Fibroblast of lung (primary cell): ENCODE measurements at regions not wholly inside any gene's neighbourhood (a gene's known extent, or its start where the extent isn't known, plus 50 kb on each side); places are given as distances from the start of the nearest gene placed in this dataset.

Source experiments
- DNase-seq, 2 donors: peaks; one replicate each; pipeline versions ENCODE4 v3.0.0 to v3.0.0-alpha.2; 2010; ENCODE audit warnings: low read depth in 2 of 2
- H2AFZ ChIP-seq: 2 replicates; pipeline ENCODE4 v1.5.1; 2012; ENCODE audit warnings: low read length, control low read depth, inconsistent platforms
- H3K27ac ChIP-seq: 2 replicates; pipeline ENCODE4 v1.5.1; 2011; ENCODE audit warnings: low read length, control low read depth; ENCODE audit not compliant: insufficient read depth
- H3K27me3 ChIP-seq: 2 replicates; pipeline ENCODE4 v1.5.1; 2011; ENCODE audit warnings: mild to moderate bottlenecking, low read length; ENCODE audit not compliant: control insufficient read depth, insufficient read depth
- H3K36me3 ChIP-seq: 2 replicates; pipeline ENCODE4 v1.5.1; 2011; ENCODE audit warnings: low read length; ENCODE audit not compliant: control insufficient read depth, insufficient read depth
- H3K4me1 ChIP-seq: 2 replicates; pipeline ENCODE4 v1.5.1; 2011; ENCODE audit warnings: low read length; ENCODE audit not compliant: control insufficient read depth, insufficient read depth; ENCODE audit errors: extremely low read depth
- H3K4me2 ChIP-seq: 2 replicates; pipeline ENCODE4 v1.5.1; 2011; ENCODE audit warnings: low read length, control low read depth; ENCODE audit not compliant: insufficient read depth; ENCODE audit errors: extremely low read depth
- H3K4me3 ChIP-seq, 4 experiments: fragments of 200-600 bp in 1 of 4; sonication (generic) in 1 of 4; replicated peaks in 1 of 4; 2 replicates each; pipeline ENCODE4 v1.5.1; 2011 to 2016; ENCODE audit warnings: low read length in 4 of 4, low read depth in 3 of 4, mild to moderate bottlenecking in 3 of 4, control low read depth in 2 of 4, inconsistent platforms in 1 of 4, mixed read lengths in 1 of 4; ENCODE audit not compliant: insufficient read depth in 1 of 4; ENCODE audit errors: control extremely low read depth in 1 of 4
- H3K79me2 ChIP-seq: 2 replicates; pipeline ENCODE4 v1.5.1; 2012; ENCODE audit warnings: mild to moderate bottlenecking, low read length, inconsistent platforms; ENCODE audit not compliant: control insufficient read depth, insufficient read depth
- H3K9ac ChIP-seq: 2 replicates; pipeline ENCODE4 v1.5.1; 2011; ENCODE audit warnings: mild to moderate bottlenecking, low read length, control low read depth; ENCODE audit not compliant: insufficient read depth
- H3K9me3 ChIP-seq: 2 replicates; pipeline ENCODE4 v1.5.1; 2012; ENCODE audit warnings: low read depth, low read length; ENCODE audit not compliant: control insufficient read depth, insufficient read depth
- H4K20me1 ChIP-seq: 2 replicates; pipeline ENCODE4 v1.5.1; 2011; ENCODE audit warnings: low read length; ENCODE audit not compliant: control insufficient read depth, insufficient read depth; ENCODE audit errors: extremely low read depth
- CTCF ChIP-seq, 2 donors: IDR thresholded peaks in 1 of 2; conservative IDR thresholded peaks in 1 of 2; 1 replicate in 1 of 2; 2 replicates in 1 of 2; pipeline ENCODE4 v1.5.1; 2011 to 2012; ENCODE audit warnings: low read length in 2 of 2, control low read depth in 1 of 2, inconsistent platforms in 1 of 2, low read depth in 1 of 2, mild to moderate bottlenecking in 1 of 2
- EZH2 ChIP-seq: IDR thresholded peaks from 2 replicates; pipeline ENCODE4 v1.5.1; 2012; ENCODE audit warnings: low read length, control low read depth, mild to moderate bottlenecking; ENCODE audit errors: missing control alignments

GRCh38 chr6:131381052-131381708 is 191.8 kb upstream of the ARG1 start:
- peaks cover 32% of the 10 kb centered on the region for H3K27me3 ChIP-seq
- no peak overlapping the region for H3K27ac ChIP-seq
- TF ChIP-seq EZH2: no peak
- H3K9ac ChIP-seq: no peak overlapping the region
- H4K20me1 ChIP-seq: peaks cover 2% of the 10 kb centered on the region
- no peaks in the 10 kb centered on the region for H3K36me3 ChIP-seq
- H3K4me3 ChIP-seq: no peak overlapping the region
- no peaks in the 10 kb centered on the region for H3K79me2 ChIP-seq
- H3K4me2 ChIP-seq: no peak overlapping the region
- H3K9me3 ChIP-seq: no peaks in the 10 kb centered on the region
- H3K4me1 ChIP-seq: no peaks in the 10 kb centered on the region
- no peak overlapping the region for H2AFZ ChIP-seq
- no peak for DNase-seq

- peak; percentile 7 to 8 for DNase-seq
These were observed 191.3 kb upstream of the ARG1 start for GRCh38 chr6:131381709-131382093.

GRCh38 chr6:131382631-131383030 is 190.4 kb upstream of the ARG1 start:
- H3K9ac ChIP-seq: no peak overlapping the region
- H3K27ac ChIP-seq: no peak overlapping the region
- H3K9me3 ChIP-seq: no peaks in the 10 kb centered on the region
- no peak overlapping the region for H3K4me2 ChIP-seq
- no peaks in the 10 kb centered on the region for H3K79me2 ChIP-seq
- DNase-seq: no peak
- H3K4me1 ChIP-seq: no peaks in the 10 kb centered on the region
- H4K20me1 ChIP-seq: peaks cover 2% of the 10 kb centered on the region
- no peak overlapping the region for H2AFZ ChIP-seq
- no peak overlapping the region for H3K4me3 ChIP-seq
- H3K27me3 ChIP-seq: peaks cover 32% of the 10 kb centered on the region
- TF ChIP-seq CTCF (conservative IDR thresholded peaks at IDR 0.05 in 1 of 2, IDR thresholded peaks at IDR 0.05 in 1 of 2; ENCODE audit: low read depth in 1 of 2, low read length in 2 of 2) (no peak), EZH2 (peak; percentile 40)
- H3K36me3 ChIP-seq: no peaks in the 10 kb centered on the region

More at GRCh38 chr6:131381709-131382093, 191.3 kb upstream of the ARG1 start:
- Histone ChIP-seq H3K9me3 (no peaks in the 10 kb centered on the region), H3K4me2 (no peak overlapping the region), H3K36me3 (no peaks in the 10 kb centered on the region), H4K20me1 (peaks cover 2% of the 10 kb centered on the region), H3K27ac (no peak overlapping the region), H3K4me3 (no peak overlapping the region), H3K79me2 (no peaks in the 10 kb centered on the region), H3K4me1 (no peaks in the 10 kb centered on the region), H2AFZ (no peak overlapping the region), H3K9ac (no peak overlapping the region), H3K27me3 (peaks cover 32% of the 10 kb centered on the region)
- no peak for TF ChIP-seq EZH2
- no peak for TF ChIP-seq CTCF (conservative IDR thresholded peaks at IDR 0.05 in 1 of 2, IDR thresholded peaks at IDR 0.05 in 1 of 2; ENCODE audit: low read depth in 1 of 2, low read length in 2 of 2)
